ENCODE measurements at regions not wholly inside any gene's neighbourhood (a gene's known extent, or its start where the extent isn't known, plus 50 kb on each side); places are given as distances from the start of the nearest gene placed in this dataset.

DNA sequence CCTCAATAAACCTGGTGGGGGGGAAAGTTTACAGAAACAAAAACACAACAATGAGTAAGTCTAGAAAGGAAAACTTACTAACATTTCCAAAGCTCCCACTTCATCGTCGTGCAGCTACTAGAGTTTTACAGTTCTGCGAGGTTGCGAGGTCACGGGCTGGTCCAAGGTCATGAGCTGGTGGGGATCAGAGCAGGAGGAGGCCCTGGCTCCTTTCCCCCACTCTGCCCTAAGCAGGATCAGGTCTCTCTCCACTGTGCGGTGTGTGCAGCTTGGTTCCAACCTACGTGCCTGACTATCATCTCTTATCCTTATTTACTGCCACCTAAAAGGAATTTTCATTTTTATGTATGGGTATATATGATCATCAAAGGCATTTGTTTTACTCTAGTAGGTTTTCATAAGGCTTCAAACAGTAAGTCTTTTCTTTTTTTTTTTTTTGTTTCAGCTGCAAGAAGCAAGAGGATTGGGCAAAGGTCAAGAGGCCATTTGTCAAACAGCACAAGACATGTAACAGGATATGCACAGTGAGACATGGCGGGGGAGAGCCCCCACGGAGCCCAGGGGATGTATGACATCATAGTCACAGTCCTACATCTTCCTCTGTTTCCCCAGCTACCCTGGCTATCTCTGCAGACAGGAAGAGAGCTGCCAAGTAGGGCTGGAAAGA is 76.6 kb upstream of the POMP start (continued):
- TF ChIP-seq, protein P1, sequence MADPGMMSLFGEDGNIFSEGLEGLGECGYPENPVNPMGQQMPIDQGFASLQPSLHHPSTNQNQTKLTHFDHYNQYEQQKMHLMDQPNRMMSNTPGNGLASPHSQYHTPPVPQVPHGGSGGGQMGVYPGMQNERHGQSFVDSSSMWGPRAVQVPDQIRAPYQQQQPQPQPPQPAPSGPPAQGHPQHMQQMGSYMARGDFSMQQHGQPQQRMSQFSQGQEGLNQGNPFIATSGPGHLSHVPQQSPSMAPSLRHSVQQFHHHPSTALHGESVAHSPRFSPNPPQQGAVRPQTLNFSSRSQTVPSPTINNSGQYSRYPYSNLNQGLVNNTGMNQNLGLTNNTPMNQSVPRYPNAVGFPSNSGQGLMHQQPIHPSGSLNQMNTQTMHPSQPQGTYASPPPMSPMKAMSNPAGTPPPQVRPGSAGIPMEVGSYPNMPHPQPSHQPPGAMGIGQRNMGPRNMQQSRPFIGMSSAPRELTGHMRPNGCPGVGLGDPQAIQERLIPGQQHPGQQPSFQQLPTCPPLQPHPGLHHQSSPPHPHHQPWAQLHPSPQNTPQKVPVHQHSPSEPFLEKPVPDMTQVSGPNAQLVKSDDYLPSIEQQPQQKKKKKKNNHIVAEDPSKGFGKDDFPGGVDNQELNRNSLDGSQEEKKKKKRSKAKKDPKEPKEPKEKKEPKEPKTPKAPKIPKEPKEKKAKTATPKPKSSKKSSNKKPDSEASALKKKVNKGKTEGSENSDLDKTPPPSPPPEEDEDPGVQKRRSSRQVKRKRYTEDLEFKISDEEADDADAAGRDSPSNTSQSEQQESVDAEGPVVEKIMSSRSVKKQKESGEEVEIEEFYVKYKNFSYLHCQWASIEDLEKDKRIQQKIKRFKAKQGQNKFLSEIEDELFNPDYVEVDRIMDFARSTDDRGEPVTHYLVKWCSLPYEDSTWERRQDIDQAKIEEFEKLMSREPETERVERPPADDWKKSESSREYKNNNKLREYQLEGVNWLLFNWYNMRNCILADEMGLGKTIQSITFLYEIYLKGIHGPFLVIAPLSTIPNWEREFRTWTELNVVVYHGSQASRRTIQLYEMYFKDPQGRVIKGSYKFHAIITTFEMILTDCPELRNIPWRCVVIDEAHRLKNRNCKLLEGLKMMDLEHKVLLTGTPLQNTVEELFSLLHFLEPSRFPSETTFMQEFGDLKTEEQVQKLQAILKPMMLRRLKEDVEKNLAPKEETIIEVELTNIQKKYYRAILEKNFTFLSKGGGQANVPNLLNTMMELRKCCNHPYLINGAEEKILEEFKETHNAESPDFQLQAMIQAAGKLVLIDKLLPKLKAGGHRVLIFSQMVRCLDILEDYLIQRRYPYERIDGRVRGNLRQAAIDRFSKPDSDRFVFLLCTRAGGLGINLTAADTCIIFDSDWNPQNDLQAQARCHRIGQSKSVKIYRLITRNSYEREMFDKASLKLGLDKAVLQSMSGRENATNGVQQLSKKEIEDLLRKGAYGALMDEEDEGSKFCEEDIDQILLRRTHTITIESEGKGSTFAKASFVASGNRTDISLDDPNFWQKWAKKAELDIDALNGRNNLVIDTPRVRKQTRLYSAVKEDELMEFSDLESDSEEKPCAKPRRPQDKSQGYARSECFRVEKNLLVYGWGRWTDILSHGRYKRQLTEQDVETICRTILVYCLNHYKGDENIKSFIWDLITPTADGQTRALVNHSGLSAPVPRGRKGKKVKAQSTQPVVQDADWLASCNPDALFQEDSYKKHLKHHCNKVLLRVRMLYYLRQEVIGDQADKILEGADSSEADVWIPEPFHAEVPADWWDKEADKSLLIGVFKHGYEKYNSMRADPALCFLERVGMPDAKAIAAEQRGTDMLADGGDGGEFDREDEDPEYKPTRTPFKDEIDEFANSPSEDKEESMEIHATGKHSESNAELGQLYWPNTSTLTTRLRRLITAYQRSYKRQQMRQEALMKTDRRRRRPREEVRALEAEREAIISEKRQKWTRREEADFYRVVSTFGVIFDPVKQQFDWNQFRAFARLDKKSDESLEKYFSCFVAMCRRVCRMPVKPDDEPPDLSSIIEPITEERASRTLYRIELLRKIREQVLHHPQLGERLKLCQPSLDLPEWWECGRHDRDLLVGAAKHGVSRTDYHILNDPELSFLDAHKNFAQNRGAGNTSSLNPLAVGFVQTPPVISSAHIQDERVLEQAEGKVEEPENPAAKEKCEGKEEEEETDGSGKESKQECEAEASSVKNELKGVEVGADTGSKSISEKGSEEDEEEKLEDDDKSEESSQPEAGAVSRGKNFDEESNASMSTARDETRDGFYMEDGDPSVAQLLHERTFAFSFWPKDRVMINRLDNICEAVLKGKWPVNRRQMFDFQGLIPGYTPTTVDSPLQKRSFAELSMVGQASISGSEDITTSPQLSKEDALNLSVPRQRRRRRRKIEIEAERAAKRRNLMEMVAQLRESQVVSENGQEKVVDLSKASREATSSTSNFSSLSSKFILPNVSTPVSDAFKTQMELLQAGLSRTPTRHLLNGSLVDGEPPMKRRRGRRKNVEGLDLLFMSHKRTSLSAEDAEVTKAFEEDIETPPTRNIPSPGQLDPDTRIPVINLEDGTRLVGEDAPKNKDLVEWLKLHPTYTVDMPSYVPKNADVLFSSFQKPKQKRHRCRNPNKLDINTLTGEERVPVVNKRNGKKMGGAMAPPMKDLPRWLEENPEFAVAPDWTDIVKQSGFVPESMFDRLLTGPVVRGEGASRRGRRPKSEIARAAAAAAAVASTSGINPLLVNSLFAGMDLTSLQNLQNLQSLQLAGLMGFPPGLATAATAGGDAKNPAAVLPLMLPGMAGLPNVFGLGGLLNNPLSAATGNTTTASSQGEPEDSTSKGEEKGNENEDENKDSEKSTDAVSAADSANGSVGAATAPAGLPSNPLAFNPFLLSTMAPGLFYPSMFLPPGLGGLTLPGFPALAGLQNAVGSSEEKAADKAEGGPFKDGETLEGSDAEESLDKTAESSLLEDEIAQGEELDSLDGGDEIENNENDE (IDR thresholded peaks at IDR 0.05; ENCODE audit: insufficient replicate concordance, low read length), result no peak
- TF ChIP-seq, protein P2, sequence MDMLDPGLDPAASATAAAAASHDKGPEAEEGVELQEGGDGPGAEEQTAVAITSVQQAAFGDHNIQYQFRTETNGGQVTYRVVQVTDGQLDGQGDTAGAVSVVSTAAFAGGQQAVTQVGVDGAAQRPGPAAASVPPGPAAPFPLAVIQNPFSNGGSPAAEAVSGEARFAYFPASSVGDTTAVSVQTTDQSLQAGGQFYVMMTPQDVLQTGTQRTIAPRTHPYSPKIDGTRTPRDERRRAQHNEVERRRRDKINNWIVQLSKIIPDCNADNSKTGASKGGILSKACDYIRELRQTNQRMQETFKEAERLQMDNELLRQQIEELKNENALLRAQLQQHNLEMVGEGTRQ (IDR thresholded peaks at IDR 0.05; ENCODE audit: low read length), result no peak
- TF ChIP-seq TEAD4 (IDR thresholded peaks at IDR 0.05; ENCODE audit: low read depth, low read length), result no peak
- TF ChIP-seq, protein P3, sequence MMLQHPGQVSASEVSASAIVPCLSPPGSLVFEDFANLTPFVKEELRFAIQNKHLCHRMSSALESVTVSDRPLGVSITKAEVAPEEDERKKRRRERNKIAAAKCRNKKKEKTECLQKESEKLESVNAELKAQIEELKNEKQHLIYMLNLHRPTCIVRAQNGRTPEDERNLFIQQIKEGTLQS (IDR thresholded peaks at IDR 0.05; ENCODE audit: insufficient read depth, low read depth, low read length), result no peak
- TF ChIP-seq SUZ12 (IDR thresholded peaks at IDR 0.05; ENCODE audit: low read length), result no peak
- TF ChIP-seq SAP30 (IDR thresholded peaks at IDR 0.05; ENCODE audit: insufficient read depth, insufficient replicate concordance, low read length), result no peak
- TF ChIP-seq NRF1 (IDR thresholded peaks at IDR 0.05; ENCODE audit: low read depth, low read length), result no peak
- TF ChIP-seq PHF8 (conservative IDR thresholded peaks at IDR 0.05; ENCODE audit: low read depth, low read length), result no peak
- no peak for TF ChIP-seq GTF2F1 (IDR thresholded peaks at IDR 0.05; ENCODE audit: borderline replicate concordance, low read depth, low read length)
